NCI-H510A treated with DMSO at 0.1 percent for 48 hours (cell line): ENCODE measurements at regions not wholly inside any gene's neighbourhood (a gene's known extent, or its start where the extent isn't known, plus 50 kb on each side); places are given as distances from the start of the nearest gene placed in this dataset.
"Not testable (repeated sequence)": the region's sequence is repeated elsewhere in the genome, so short reads cannot be mapped to it uniquely, and the experiment has no call there.

ENCODE experiments used
- DNase-seq: peaks from one replicate; lab custom pipeline; 2025; lab: John Stamatoyannopoulos, UW

- no peak for DNase-seq
Observed at GRCh38 chr5:84961193-84961592, 576.5 kb upstream of the EDIL3 start.

GRCh38 chr5:84961903-84962302, 577.2 kb upstream of the EDIL3 start:
- no peak for DNase-seq

GRCh38 chr5:84983093-84983492, 598.4 kb upstream of the EDIL3 start:
- no peak for DNase-seq

GRCh38 chr5:84985148-84985547, 600.5 kb upstream of the EDIL3 start:
- no peak for DNase-seq

GRCh38 chr5:84986688-84987087, 602.0 kb upstream of the EDIL3 start:
- no peak for DNase-seq

GRCh38 chr5:85000671-85001070, 616.0 kb upstream of the EDIL3 start:
- DNase-seq = no peak

- not testable (repeated sequence) for DNase-seq
Observed at GRCh38 chr5:85002026-85002425, 617.3 kb upstream of the EDIL3 start.

GRCh38 chr5:85010014-85010562, 625.4 kb upstream of the EDIL3 start:
- DNase-seq = no peak

GRCh38 chr5:85017261-85017660, 632.6 kb upstream of the EDIL3 start:
- DNase-seq = no peak

- no peak for DNase-seq
Observed at GRCh38 chr5:85030316-85031084, 645.8 kb upstream of the EDIL3 start.

GRCh38 chr5:85049020-85049419, 664.3 kb upstream of the EDIL3 start:
- DNase-seq = no peak

- no peak for DNase-seq
Observed at GRCh38 chr5:85052826-85053225, 668.1 kb upstream of the EDIL3 start.

- DNase-seq = no peak
Observed at GRCh38 chr5:85069659-85070640, 685.3 kb upstream of the EDIL3 start.

GRCh38 chr5:85077581-85077980, 692.9 kb upstream of the EDIL3 start:
- DNase-seq = no peak

GRCh38 chr5:85096421-85096820, 711.7 kb upstream of the EDIL3 start:
- DNase-seq = no peak

GRCh38 chr5:85108471-85108870, 723.8 kb upstream of the EDIL3 start:
- DNase-seq = no peak

- no peak for DNase-seq
Observed at GRCh38 chr5:85109616-85110015, 724.9 kb upstream of the EDIL3 start.

GRCh38 chr5:85132269-85132668, 747.6 kb upstream of the EDIL3 start:
- DNase-seq = no peak

GRCh38 chr5:85140471-85140870, 755.8 kb upstream of the EDIL3 start:
- no peak for DNase-seq

GRCh38 chr5:85143138-85143537, 758.5 kb upstream of the EDIL3 start:
- peak; percentile 33 for DNase-seq

GRCh38 chr5:85148701-85149100, 764.0 kb upstream of the EDIL3 start:
- DNase-seq = no peak

GRCh38 chr5:85159395-85159794, 774.7 kb upstream of the EDIL3 start:
- no peak for DNase-seq

GRCh38 chr5:85168474-85168873, 783.8 kb upstream of the EDIL3 start:
- no peak for DNase-seq
